Vagina (tissue), 2 donors: ENCODE measurements at regions not wholly inside any gene's neighbourhood (a gene's known extent, or its start where the extent isn't known, plus 50 kb on each side); places are given as distances from the start of the nearest gene placed in this dataset.

ENCODE experiments used
- DNase-seq, 2 donors: peaks; one replicate each; pipeline ENCODE4 v3.0.0-alpha.2; 2017; ENCODE audit errors: extremely low spot score in 2 of 2
- H3K27ac ChIP-seq: fragments of 200-600 bp; sonication (generic); one replicate; pipeline ENCODE4 v1.5.1; 2019
- H3K27me3 ChIP-seq: fragments of 200-600 bp; sonication (generic); one replicate; pipeline ENCODE4 v1.5.1; 2019
- H3K36me3 ChIP-seq, 2 donors: fragments of 200-600 bp; sonication (generic); one replicate each; pipeline ENCODE4 v1.5.1; 2017 to 2019
- H3K4me1 ChIP-seq: fragments of 200-600 bp; sonication (generic); one replicate; pipeline ENCODE4 v1.5.1; 2019
- H3K4me3 ChIP-seq, 2 donors: fragments of 200-600 bp; sonication (generic); 1 replicate in 1 of 2; 2 replicates in 1 of 2; pipeline ENCODE4 v1.5.1; 2016 to 2019
- H3K9me3 ChIP-seq: fragments of 200-600 bp; sonication (generic); one replicate; pipeline ENCODE4 v1.5.1; 2019
- POLR2A ChIP-seq, 2 donors: fragments of 450-650 bp; IDR thresholded peaks; one replicate each; pipeline ENCODE4 v1.6.1; 2017; ENCODE audit warnings: antibody characterized with exemption in 2 of 2, mild to moderate bottlenecking in 2 of 2, moderate library complexity in 2 of 2
- POLR2AphosphoS5 ChIP-seq, 2 donors: sonication (generic); formaldehyde crosslinking; IDR thresholded peaks; one replicate each; pipeline ENCODE4 v1.9.0; 2017; ENCODE audit warnings: antibody characterized with exemption in 2 of 2, mild to moderate bottlenecking in 2 of 2, low read depth in 1 of 2; ENCODE audit not compliant: insufficient read depth in 1 of 2
- intact Hi-C: fragments of 100-400 bp; cut with DNase I; formaldehyde crosslinking; loops from one replicate; pipeline ENCODE4 v1.15.1; 2023
- TF ChIP-seq, protein P1 (sequence below), 3 experiments: fragments of 450-650 bp in 2 of 3; fragments of 200-600 bp in 1 of 3; sonication (generic) in 1 of 3; IDR thresholded peaks; one replicate each; pipeline ENCODE4 v1.5.1; 2017 to 2019; ENCODE audit warnings: antibody characterized with exemption in 3 of 3, mild to moderate bottlenecking in 2 of 3, moderate library complexity in 2 of 3

- Histone ChIP-seq H3K9me3 (no peaks in the 10 kb centered on the region), H3K27me3 (no peaks in the 10 kb centered on the region), H3K4me3 (no peak overlapping the region), H3K27ac (no peak overlapping the region), H3K36me3 (no peaks in the 10 kb centered on the region), H3K4me1 (no peaks in the 10 kb centered on the region)
- TF ChIP-seq POLR2AphosphoS5 (IDR thresholded peaks at IDR 0.05; ENCODE audit: insufficient read depth in 1 of 2, low read depth in 1 of 2): no peak
- no peak for TF ChIP-seq POLR2A (IDR thresholded peaks at IDR 0.05)
- no peak for DNase-seq
- intact Hi-C loops: no loop called here
Measured at GRCh38 chr6:98477231-98477630, 357.1 kb upstream of the POU3F2 start.

GRCh38 chr6:98484696-98485095, 349.7 kb upstream of the POU3F2 start:
- Histone ChIP-seq H3K4me1 (no peaks in the 10 kb centered on the region), H3K36me3 (no peaks in the 10 kb centered on the region), H3K4me3 (no peak overlapping the region), H3K27ac (no peak overlapping the region), H3K27me3 (no peaks in the 10 kb centered on the region), H3K9me3 (no peaks in the 10 kb centered on the region)
- no peak for DNase-seq
- intact Hi-C loops: no loop called here
- TF ChIP-seq POLR2A (IDR thresholded peaks at IDR 0.05): no peak
- no peak for TF ChIP-seq POLR2AphosphoS5 (IDR thresholded peaks at IDR 0.05; ENCODE audit: insufficient read depth in 1 of 2, low read depth in 1 of 2)
- TF ChIP-seq, protein P1, sequence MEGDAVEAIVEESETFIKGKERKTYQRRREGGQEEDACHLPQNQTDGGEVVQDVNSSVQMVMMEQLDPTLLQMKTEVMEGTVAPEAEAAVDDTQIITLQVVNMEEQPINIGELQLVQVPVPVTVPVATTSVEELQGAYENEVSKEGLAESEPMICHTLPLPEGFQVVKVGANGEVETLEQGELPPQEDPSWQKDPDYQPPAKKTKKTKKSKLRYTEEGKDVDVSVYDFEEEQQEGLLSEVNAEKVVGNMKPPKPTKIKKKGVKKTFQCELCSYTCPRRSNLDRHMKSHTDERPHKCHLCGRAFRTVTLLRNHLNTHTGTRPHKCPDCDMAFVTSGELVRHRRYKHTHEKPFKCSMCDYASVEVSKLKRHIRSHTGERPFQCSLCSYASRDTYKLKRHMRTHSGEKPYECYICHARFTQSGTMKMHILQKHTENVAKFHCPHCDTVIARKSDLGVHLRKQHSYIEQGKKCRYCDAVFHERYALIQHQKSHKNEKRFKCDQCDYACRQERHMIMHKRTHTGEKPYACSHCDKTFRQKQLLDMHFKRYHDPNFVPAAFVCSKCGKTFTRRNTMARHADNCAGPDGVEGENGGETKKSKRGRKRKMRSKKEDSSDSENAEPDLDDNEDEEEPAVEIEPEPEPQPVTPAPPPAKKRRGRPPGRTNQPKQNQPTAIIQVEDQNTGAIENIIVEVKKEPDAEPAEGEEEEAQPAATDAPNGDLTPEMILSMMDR (IDR thresholded peaks at IDR 0.05): no peak

DNA sequence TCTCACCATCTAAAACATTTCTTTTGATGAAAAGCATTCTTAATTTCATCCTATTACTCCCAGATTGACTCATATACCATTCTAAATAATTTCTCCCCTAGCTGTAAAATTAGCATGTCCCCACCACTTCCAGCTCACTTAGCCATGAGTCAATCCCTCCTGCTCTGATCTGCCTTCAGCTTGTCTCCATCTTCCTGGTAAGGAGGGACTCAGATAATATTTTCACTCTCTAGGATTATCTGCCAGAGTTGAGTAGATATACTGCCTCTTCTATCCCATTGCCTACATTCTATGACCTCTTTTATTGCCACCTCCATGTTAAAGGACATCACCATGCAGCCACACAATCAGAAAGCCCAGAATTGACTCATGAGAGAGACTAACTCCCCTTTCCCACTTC, 348.8 kb upstream of the POU3F2 start:
- Histone ChIP-seq H3K9me3 (no peaks in the 10 kb centered on the region), H3K4me3 (no peak overlapping the region), H3K27me3 (no peaks in the 10 kb centered on the region), H3K4me1 (no peaks in the 10 kb centered on the region), H3K27ac (no peak overlapping the region), H3K36me3 (no peaks in the 10 kb centered on the region)
- DNase-seq: no peak
- no peak for TF ChIP-seq POLR2A (IDR thresholded peaks at IDR 0.05)
- TF ChIP-seq, protein P1 (IDR thresholded peaks at IDR 0.05): no peak
- TF ChIP-seq POLR2AphosphoS5 (IDR thresholded peaks at IDR 0.05; ENCODE audit: insufficient read depth in 1 of 2, low read depth in 1 of 2): no peak
- intact Hi-C loops: no loop called here

DNA sequence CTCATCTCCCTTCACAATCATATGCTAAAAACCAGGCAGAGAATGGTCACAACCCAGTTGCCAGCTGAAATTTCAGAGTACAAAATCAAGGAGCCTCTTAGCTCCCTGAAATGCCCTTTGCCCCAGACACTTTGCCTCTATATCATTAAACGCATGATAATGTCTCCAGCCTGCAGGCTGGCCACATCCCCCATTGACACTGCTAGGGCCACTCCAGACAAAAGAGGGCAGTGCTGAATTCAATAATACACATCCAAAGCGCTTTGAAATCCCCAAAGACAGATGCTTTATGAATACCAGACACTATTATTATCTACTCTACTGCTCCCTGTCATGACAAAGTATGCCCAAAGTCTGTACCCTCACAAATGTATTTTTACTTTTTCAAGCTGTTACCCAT, 348.3 kb upstream of the POU3F2 start:
- H3K36me3 ChIP-seq: no peaks in the 10 kb centered on the region
- no peak for TF ChIP-seq POLR2A (IDR thresholded peaks at IDR 0.05)
- TF ChIP-seq, protein P1 (IDR thresholded peaks at IDR 0.05): no peak
- H3K27ac ChIP-seq: no peak overlapping the region
- H3K9me3 ChIP-seq: no peaks in the 10 kb centered on the region
- no peaks in the 10 kb centered on the region for H3K27me3 ChIP-seq
- DNase-seq: no peak
- H3K4me3 ChIP-seq: no peak overlapping the region
- H3K4me1 ChIP-seq: no peaks in the 10 kb centered on the region
- intact Hi-C loops: no loop called here

DNA sequence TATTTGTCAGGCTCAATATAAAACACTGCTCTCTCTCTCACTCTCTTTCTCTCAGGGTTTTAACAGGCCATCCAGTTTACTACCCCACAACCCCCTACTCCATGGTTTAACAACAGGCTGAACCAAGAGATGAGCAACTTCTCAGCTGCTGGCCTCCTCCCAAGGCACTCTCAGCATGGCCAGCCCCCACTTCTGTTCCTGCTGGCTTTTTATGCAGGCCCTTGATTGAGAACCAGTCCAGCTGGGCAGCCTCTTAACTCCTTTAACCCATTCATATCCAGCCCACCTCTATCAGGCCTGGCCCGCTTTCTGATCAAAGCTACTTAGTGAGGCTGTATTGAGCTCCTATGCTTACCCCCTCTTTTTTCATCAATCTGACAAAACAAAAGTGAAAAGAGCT, 346.8 kb upstream of the POU3F2 start:
- TF ChIP-seq, protein P1 (IDR thresholded peaks at IDR 0.05): no peak
- TF ChIP-seq POLR2A (IDR thresholded peaks at IDR 0.05) (no peak), POLR2AphosphoS5 (IDR thresholded peaks at IDR 0.05; ENCODE audit: insufficient read depth in 1 of 2, low read depth in 1 of 2) (no peak)
- no peak for DNase-seq
- Histone ChIP-seq H3K27ac (no peak overlapping the region), H3K9me3 (no peaks in the 10 kb centered on the region), H3K27me3 (no peaks in the 10 kb centered on the region), H3K4me1 (no peaks in the 10 kb centered on the region), H3K4me3 (no peak overlapping the region), H3K36me3 (no peaks in the 10 kb centered on the region)
- intact Hi-C loops: no loop called here
